H9 (cell line): ENCODE measurements at regions not wholly inside any gene's neighbourhood (a gene's known extent, or its start where the extent isn't known, plus 50 kb on each side); places are given as distances from the start of the nearest gene placed in this dataset.

Source experiments
- DNase-seq: peaks from one replicate; pipeline ENCODE4 v3.0.0-alpha.2; 2017
- H2AFZ ChIP-seq: one replicate; pipeline ENCODE4 v1.6.1; 2013; ENCODE audit warnings: mild to moderate bottlenecking, low read length, control low read depth, moderate library complexity
- H2AK5ac ChIP-seq: 2 replicates; pipeline ENCODE4 v1.6.1; 2013; ENCODE audit warnings: low read length, control low read depth, mixed read lengths; ENCODE audit not compliant: insufficient read length
- H2BK120ac ChIP-seq: one replicate; pipeline ENCODE4 v1.6.1; 2013; ENCODE audit warnings: low read depth, mild to moderate bottlenecking, low read length, control low read depth, inconsistent platforms; ENCODE audit not compliant: poor library complexity, severe bottlenecking
- H2BK12ac ChIP-seq: 2 replicates; pipeline ENCODE4 v1.6.1; 2013; ENCODE audit warnings: low read length, control low read depth, mixed read lengths, low read depth; ENCODE audit not compliant: insufficient read length
- H2BK15ac ChIP-seq: 2 replicates; pipeline ENCODE4 v1.6.1; 2013; ENCODE audit warnings: low read depth, low read length, control low read depth
- H2BK20ac ChIP-seq: one replicate; pipeline ENCODE4 v1.6.1; 2013; ENCODE audit warnings: low read depth, mild to moderate bottlenecking, low read length, control low read depth, inconsistent platforms; ENCODE audit not compliant: poor library complexity, severe bottlenecking
- H2BK5ac ChIP-seq: 2 replicates; pipeline ENCODE4 v1.6.1; 2013; ENCODE audit warnings: low read length, control low read depth, mixed read lengths; ENCODE audit not compliant: insufficient read length
- H3K14ac ChIP-seq: 2 replicates; pipeline ENCODE4 v1.6.1; 2013; ENCODE audit warnings: low read length, control low read depth; ENCODE audit not compliant: insufficient read depth
- H3K18ac ChIP-seq: 2 replicates; pipeline ENCODE4 v1.6.1; 2013; ENCODE audit warnings: low read depth, mild to moderate bottlenecking, mixed read lengths, low read length, control low read depth; ENCODE audit not compliant: insufficient read length
- H3K23ac ChIP-seq: 2 replicates; pipeline ENCODE4 v1.6.1; 2013; ENCODE audit warnings: low read length, control low read depth, mixed read lengths, low read depth; ENCODE audit not compliant: insufficient read length
- H3K23me2 ChIP-seq: 2 replicates; pipeline ENCODE4 v1.6.1; 2013; ENCODE audit warnings: low read depth, mild to moderate bottlenecking, mixed read lengths, low read length, control low read depth; ENCODE audit not compliant: insufficient read length, poor library complexity, severe bottlenecking
- H3K27ac ChIP-seq: 2 replicates; pipeline ENCODE4 v1.5.1; 2013; ENCODE audit warnings: low read length, control low read depth, mixed read lengths, low read depth; ENCODE audit not compliant: insufficient read length
- H3K27me3 ChIP-seq: 2 replicates; pipeline ENCODE4 v1.6.1; 2013; ENCODE audit warnings: low read length, control low read depth, inconsistent platforms; ENCODE audit not compliant: insufficient read depth
- H3K4ac ChIP-seq: 2 replicates; pipeline ENCODE4 v1.6.1; 2013; ENCODE audit warnings: low read depth, mild to moderate bottlenecking, control low read depth, inconsistent platforms, low read length, moderate library complexity
- H3K4me1 ChIP-seq: 2 replicates; pipeline ENCODE4 v1.6.1; 2013; ENCODE audit warnings: low read length, control low read depth, inconsistent platforms; ENCODE audit not compliant: insufficient read depth
- H3K4me2 ChIP-seq: 2 replicates; pipeline ENCODE4 v1.6.1; 2013; ENCODE audit warnings: low read length, control low read depth, mixed read lengths; ENCODE audit not compliant: insufficient read length, insufficient read depth
- H3K56ac ChIP-seq: 2 replicates; pipeline ENCODE4 v1.6.1; 2013; ENCODE audit warnings: low read depth, mild to moderate bottlenecking, mixed read lengths, low read length, control low read depth; ENCODE audit not compliant: insufficient read length
- H3K79me1 ChIP-seq: 2 replicates; pipeline ENCODE4 v1.6.1; 2013; ENCODE audit warnings: low read depth, mild to moderate bottlenecking, moderate library complexity, low read length, control low read depth, inconsistent platforms; ENCODE audit not compliant: insufficient read depth, poor library complexity, severe bottlenecking
- H3K79me2 ChIP-seq: 2 replicates; pipeline ENCODE4 v1.6.1; 2013; ENCODE audit warnings: low read length, control low read depth, inconsistent platforms; ENCODE audit not compliant: insufficient read depth
- H3K9ac ChIP-seq: 2 replicates; pipeline ENCODE4 v1.6.1; 2013; ENCODE audit warnings: low read length, control low read depth, mixed read lengths; ENCODE audit not compliant: insufficient read length; ENCODE audit errors: extremely low read depth
- H3K9me3 ChIP-seq: one replicate; pipeline ENCODE4 v1.6.1; 2013; ENCODE audit warnings: low read depth, low read length, inconsistent platforms; ENCODE audit not compliant: control insufficient read depth
- H3T11ph ChIP-seq: one replicate; pipeline ENCODE4 v1.6.1; 2013; ENCODE audit warnings: mild to moderate bottlenecking, low read length, control low read depth, inconsistent platforms
- H4K20me1 ChIP-seq: one replicate; pipeline ENCODE4 v1.6.1; 2013; ENCODE audit not compliant: control insufficient read depth, insufficient read length, insufficient read depth
- H4K5ac ChIP-seq: 2 replicates; pipeline ENCODE4 v1.6.1; 2013; ENCODE audit warnings: low read depth, mild to moderate bottlenecking, mixed read lengths, low read length, control low read depth; ENCODE audit not compliant: insufficient read length
- H4K8ac ChIP-seq: replicated peaks from 2 replicates; pipeline ENCODE4 v1.6.1; 2013; ENCODE audit warnings: low read length, control low read depth, mixed read lengths, low read depth; ENCODE audit not compliant: insufficient read length
- H4K91ac ChIP-seq: 2 replicates; pipeline ENCODE4 v1.6.1; 2013; ENCODE audit warnings: low read depth, mild to moderate bottlenecking, moderate library complexity, mixed read lengths, low read length, control low read depth; ENCODE audit not compliant: insufficient read length
- H3K27ac Mint-ChIP-seq, 3 experiments: 2 replicates in 2 of 3; 3 replicates in 1 of 3; pipeline ENCODE4 v1.8.0; 2020 to 2021; ENCODE audit warnings: mixed read lengths in 3 of 3, mild to moderate bottlenecking in 1 of 3, moderate library complexity in 1 of 3
- H3K27me3 Mint-ChIP-seq: 2 replicates; pipeline ENCODE4 v1.8.0; 2021; ENCODE audit warnings: low read depth, mild to moderate bottlenecking, moderate library complexity, mixed read lengths
- H3K36me3 Mint-ChIP-seq, 3 experiments: 2 replicates in 2 of 3; 3 replicates in 1 of 3; pipeline ENCODE4 v1.8.0; 2020 to 2021; ENCODE audit warnings: low read depth in 3 of 3, mixed read lengths in 3 of 3; ENCODE audit not compliant: insufficient read depth in 1 of 3
- H3K4me1 Mint-ChIP-seq, 2 experiments: 2 replicates each; pipeline ENCODE4 v1.8.0; 2020; ENCODE audit warnings: mixed read lengths in 2 of 2
- H3K4me3 Mint-ChIP-seq, 2 experiments: 2 replicates in 1 of 2; 3 replicates in 1 of 2; pipeline ENCODE4 v1.8.0; 2020 to 2021; ENCODE audit warnings: mild to moderate bottlenecking in 2 of 2, mixed read lengths in 2 of 2, moderate library complexity in 1 of 2
- H3K9me3 Mint-ChIP-seq, 2 experiments: 2 replicates in 1 of 2; 3 replicates in 1 of 2; pipeline ENCODE4 v1.8.0; 2020; ENCODE audit warnings: mild to moderate bottlenecking in 2 of 2, mixed read lengths in 2 of 2, moderate library complexity in 1 of 2
- WGBS: extraction: QIAGEN DNeasy Blood & Tissue Kit; methylation state at CpG from one replicate; pipeline ENCODE4 v1.1.7; 2013; ENCODE audit warnings: missing lambda C conversion rate, low lambda C conversion rate, mixed read lengths; ENCODE audit not compliant: insufficient read length; ENCODE audit errors: extremely low coverage; 5-methylcytosine and 5-hydroxymethylcytosine counted together
- TF ChIP-seq, protein P1 (sequence below): fragments of 200-600 bp; sonication (generic); conservative IDR thresholded peaks from 3 replicates; pipeline ENCODE4 v1.8.0; 2021; ENCODE audit warnings: antibody characterized with exemption, mild to moderate bottlenecking

DNA sequence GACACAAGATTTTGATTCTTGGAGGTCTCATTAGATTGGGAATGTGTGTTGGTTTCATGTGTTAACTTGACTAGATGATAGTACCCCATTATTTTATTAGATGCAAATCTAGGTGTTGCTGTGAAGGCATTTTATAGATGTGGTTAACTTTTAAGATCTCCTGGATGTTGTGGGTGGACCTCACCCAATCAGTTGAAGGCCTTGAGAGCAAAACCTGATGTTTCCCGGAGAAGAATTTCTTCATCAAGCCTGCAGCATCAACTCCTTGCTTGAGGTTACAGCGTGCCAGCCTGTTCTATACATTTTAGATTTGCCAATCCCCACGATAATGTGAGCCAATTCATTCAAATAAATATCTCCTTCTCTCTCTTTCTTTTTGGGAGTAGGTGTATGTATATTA is 66.8 kb upstream of the EXOC2 start:
- Histone ChIP-seq H3K27me3 (no peaks in the 10 kb centered on the region), H2BK5ac (no peak overlapping the region), H2AK5ac (no peak overlapping the region), H4K5ac (no peak overlapping the region), H3K79me2 (no peaks in the 10 kb centered on the region), H2BK15ac (no peak overlapping the region), H2AFZ (no peak overlapping the region), H3K79me1 (no peaks in the 10 kb centered on the region), H3K9me3 (no peaks in the 10 kb centered on the region), H3K4ac (no peak overlapping the region), H3K18ac (no peak overlapping the region), H3K56ac (no peak overlapping the region), H4K8ac (no peak overlapping the region), H3K9ac (no peak overlapping the region), H3K27ac (no peak overlapping the region), H3T11ph (no peak overlapping the region), H2BK120ac (no peak overlapping the region), H3K4me2 (no peak overlapping the region), H2BK20ac (no peak overlapping the region), H3K4me1 (no peaks in the 10 kb centered on the region), H3K23me2 (no peaks in the 10 kb centered on the region), H4K91ac (no peak overlapping the region), H2BK12ac (no peak overlapping the region), H4K20me1 (no peaks in the 10 kb centered on the region), H3K23ac (no peak overlapping the region), H3K14ac (no peak overlapping the region)
- peaks cover 0 to 8% (median 0%) of the 10 kb centered on the region in 3 experiments; a peak in 3 of 7 replicates for H3K36me3 Mint-ChIP-seq
- DNase-seq, result no peak
- no peak overlapping the region for H3K27ac Mint-ChIP-seq
- no peaks in the 10 kb centered on the region for H3K4me1 Mint-ChIP-seq
- no peak overlapping the region for H3K4me3 Mint-ChIP-seq
- TF ChIP-seq, protein P1, sequence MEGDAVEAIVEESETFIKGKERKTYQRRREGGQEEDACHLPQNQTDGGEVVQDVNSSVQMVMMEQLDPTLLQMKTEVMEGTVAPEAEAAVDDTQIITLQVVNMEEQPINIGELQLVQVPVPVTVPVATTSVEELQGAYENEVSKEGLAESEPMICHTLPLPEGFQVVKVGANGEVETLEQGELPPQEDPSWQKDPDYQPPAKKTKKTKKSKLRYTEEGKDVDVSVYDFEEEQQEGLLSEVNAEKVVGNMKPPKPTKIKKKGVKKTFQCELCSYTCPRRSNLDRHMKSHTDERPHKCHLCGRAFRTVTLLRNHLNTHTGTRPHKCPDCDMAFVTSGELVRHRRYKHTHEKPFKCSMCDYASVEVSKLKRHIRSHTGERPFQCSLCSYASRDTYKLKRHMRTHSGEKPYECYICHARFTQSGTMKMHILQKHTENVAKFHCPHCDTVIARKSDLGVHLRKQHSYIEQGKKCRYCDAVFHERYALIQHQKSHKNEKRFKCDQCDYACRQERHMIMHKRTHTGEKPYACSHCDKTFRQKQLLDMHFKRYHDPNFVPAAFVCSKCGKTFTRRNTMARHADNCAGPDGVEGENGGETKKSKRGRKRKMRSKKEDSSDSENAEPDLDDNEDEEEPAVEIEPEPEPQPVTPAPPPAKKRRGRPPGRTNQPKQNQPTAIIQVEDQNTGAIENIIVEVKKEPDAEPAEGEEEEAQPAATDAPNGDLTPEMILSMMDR, result no peak
- H3K27me3 Mint-ChIP-seq, result no peaks in the 10 kb centered on the region; the same call in 1 of the 2 replicates
- WGBS, result no CpG with 5 or more reads among the region's 3 CpGs
- H3K9me3 Mint-ChIP-seq, result peaks cover 0 to 3% of the 10 kb centered on the region in 2 experiments; a peak in 1 of 5 replicates
